ENCODE measurements at regions not wholly inside any gene's neighbourhood (a gene's known extent, or its start where the extent isn't known, plus 50 kb on each side); places are given as distances from the start of the nearest gene placed in this dataset.

DNA sequence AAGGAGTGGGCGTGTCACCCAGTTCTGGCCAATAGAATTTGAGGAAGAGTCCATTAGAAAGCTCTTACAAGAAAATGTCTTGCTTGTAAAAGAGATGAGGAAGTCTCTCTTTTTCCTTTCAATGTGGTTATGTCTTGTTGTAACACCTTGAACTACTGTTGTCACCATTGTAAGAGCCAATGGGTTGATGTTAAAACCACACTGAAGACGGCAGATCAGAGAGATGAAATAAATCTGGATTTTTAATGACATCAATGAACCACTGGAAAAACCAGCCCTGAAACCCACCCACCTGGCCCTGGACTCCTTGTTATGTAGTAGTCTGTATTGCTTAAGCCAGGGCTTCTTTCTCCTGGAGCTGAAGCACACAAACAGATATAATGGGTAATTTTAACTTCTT is 83.8 kb upstream of the ERCC6L2 start:
- TF ChIP-seq, protein P1, sequence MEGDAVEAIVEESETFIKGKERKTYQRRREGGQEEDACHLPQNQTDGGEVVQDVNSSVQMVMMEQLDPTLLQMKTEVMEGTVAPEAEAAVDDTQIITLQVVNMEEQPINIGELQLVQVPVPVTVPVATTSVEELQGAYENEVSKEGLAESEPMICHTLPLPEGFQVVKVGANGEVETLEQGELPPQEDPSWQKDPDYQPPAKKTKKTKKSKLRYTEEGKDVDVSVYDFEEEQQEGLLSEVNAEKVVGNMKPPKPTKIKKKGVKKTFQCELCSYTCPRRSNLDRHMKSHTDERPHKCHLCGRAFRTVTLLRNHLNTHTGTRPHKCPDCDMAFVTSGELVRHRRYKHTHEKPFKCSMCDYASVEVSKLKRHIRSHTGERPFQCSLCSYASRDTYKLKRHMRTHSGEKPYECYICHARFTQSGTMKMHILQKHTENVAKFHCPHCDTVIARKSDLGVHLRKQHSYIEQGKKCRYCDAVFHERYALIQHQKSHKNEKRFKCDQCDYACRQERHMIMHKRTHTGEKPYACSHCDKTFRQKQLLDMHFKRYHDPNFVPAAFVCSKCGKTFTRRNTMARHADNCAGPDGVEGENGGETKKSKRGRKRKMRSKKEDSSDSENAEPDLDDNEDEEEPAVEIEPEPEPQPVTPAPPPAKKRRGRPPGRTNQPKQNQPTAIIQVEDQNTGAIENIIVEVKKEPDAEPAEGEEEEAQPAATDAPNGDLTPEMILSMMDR (IDR thresholded peaks at IDR 0.05; ENCODE audit: control extremely low read depth, extremely low read depth) = no peak
- Histone ChIP-seq H3K27me3 (ENCODE audit: control insufficient read depth in 3 of 3, insufficient read depth in 3 of 3, low read length in 2 of 3) (no peaks in the 10 kb centered on the region), H3K4me3 (no peak overlapping the region), H3K27ac (ENCODE audit: low read depth in 1 of 2, low read length in 1 of 2) (no peak overlapping the region), H3K36me3 (ENCODE audit: control insufficient read depth in 4 of 4, insufficient read depth in 4 of 4, low read length in 4 of 4) (no peaks in the 10 kb centered on the region), H3K9me3 (ENCODE audit: control insufficient read depth in 4 of 4, insufficient read depth in 3 of 4, low read length in 3 of 4) (no peaks in the 10 kb centered on the region), H3K4me1 (ENCODE audit: control insufficient read depth in 5 of 5, insufficient read depth in 5 of 5, low read length in 5 of 5) (peaks cover 0 to 10% (median 0%) of the 10 kb centered on the region in 5 donors), H3K9ac (ENCODE audit: insufficient read depth in 1 of 2, low read length in 2 of 2) (no peak overlapping the region)
- DNase-seq = no peak
- 75 to 86% methylated on average over 2 of the region's 2 CpGs for WGBS, 2 donors
- ATAC-seq (ENCODE audit: insufficient read depth, low FRiP score) = no peak

DNA sequence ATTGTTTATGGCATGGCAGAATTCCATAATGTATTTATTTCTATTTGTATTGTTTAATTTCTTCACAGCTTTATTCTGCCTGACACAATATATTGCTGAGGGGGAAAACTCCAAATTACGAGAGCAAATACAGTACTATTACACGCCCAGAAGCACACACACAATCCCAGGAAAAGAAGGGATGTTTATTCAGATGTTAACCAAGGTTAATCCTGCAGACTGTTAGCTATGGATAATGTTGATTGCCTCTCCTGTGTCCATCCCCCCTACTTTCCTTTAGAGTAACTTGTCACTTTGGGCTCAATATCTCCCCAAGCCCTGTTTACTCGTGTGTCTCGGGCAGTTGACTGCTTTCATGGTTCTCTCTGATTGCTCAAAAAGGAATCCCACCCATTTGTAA is 84.2 kb upstream of the ERCC6L2 start:
- Histone ChIP-seq H3K4me3 (no peak overlapping the region), H3K9ac (ENCODE audit: insufficient read depth in 1 of 2, low read length in 2 of 2) (no peak overlapping the region), H3K9me3 (ENCODE audit: control insufficient read depth in 4 of 4, insufficient read depth in 3 of 4, low read length in 3 of 4) (no peaks in the 10 kb centered on the region), H3K27me3 (ENCODE audit: control insufficient read depth in 3 of 3, insufficient read depth in 3 of 3, low read length in 2 of 3) (no peaks in the 10 kb centered on the region), H3K27ac (ENCODE audit: low read depth in 1 of 2, low read length in 1 of 2) (no peak overlapping the region), H3K4me1 (ENCODE audit: control insufficient read depth in 5 of 5, insufficient read depth in 5 of 5, low read length in 5 of 5) (peaks cover 0 to 10% (median 0%) of the 10 kb centered on the region in 5 donors), H3K36me3 (ENCODE audit: control insufficient read depth in 4 of 4, insufficient read depth in 4 of 4, low read length in 4 of 4) (no peaks in the 10 kb centered on the region)
- DNase-seq (no peak), ATAC-seq (ENCODE audit: insufficient read depth, low FRiP score) (no peak)
- 74 to 82% methylated on average over 4 of the region's 4 CpGs for WGBS, 2 donors
- TF ChIP-seq, protein P1 (IDR thresholded peaks at IDR 0.05; ENCODE audit: control extremely low read depth, extremely low read depth) = no peak

DNA sequence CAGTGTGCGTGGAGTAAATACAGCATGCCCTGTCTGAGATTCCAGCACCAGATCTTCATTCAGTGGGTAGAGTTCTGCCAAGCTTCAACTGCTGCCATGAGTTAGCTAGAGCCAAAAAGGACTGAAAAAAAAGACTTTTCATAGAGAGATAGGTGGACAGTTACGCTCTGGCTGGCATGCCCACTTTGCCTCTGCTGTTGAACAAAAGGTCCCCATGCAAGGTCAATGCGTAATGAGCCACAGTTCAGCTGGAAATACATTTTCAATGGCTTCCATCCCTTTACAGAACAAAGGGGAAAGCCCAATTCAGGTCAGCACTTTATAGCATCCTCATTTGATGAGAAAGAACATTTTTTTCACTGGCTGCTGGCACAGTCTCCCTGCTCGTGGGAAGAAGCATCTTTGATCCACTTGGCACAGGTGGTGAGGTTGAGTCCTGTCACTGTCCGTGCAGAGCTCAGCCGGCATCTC is 86.9 kb upstream of the ERCC6L2 start:
- H3K9me3 ChIP-seq (ENCODE audit: control insufficient read depth in 4 of 4, insufficient read depth in 3 of 4, low read length in 3 of 4) = no peaks in the 10 kb centered on the region
- no peak for ATAC-seq (ENCODE audit: insufficient read depth, low FRiP score)
- 82 to 87% methylated on average over 6 of the region's 6 CpGs for WGBS, 2 donors

More for the DNA sequence above, 86.9 kb upstream of the ERCC6L2 start:
- Histone ChIP-seq H3K4me3 (no peak overlapping the region), H3K4me1 (ENCODE audit: control insufficient read depth in 5 of 5, insufficient read depth in 5 of 5, low read length in 5 of 5) (no peaks in the 10 kb centered on the region), H3K27me3 (ENCODE audit: control insufficient read depth in 3 of 3, insufficient read depth in 3 of 3, low read length in 2 of 3) (no peaks in the 10 kb centered on the region), H3K9ac (ENCODE audit: insufficient read depth in 1 of 2, low read length in 2 of 2) (no peak overlapping the region), H3K27ac (ENCODE audit: low read depth in 1 of 2, low read length in 1 of 2) (no peak overlapping the region), H3K36me3 (ENCODE audit: control insufficient read depth in 4 of 4, insufficient read depth in 4 of 4, low read length in 4 of 4) (no peaks in the 10 kb centered on the region)
- TF ChIP-seq, protein P1 (IDR thresholded peaks at IDR 0.05; ENCODE audit: control extremely low read depth, extremely low read depth) = no peak
- DNase-seq = no peak
